ENCODE measurements at regions not wholly inside any gene's neighbourhood (a gene's known extent, or its start where the extent isn't known, plus 50 kb on each side); places are given as distances from the start of the nearest gene placed in this dataset.

GRCh38 chr2:8433390-8433789 lies 248.5 kb upstream of the ID2 start:
- TF ChIP-seq POLR2A (IDR thresholded peaks at IDR 0.05; ENCODE audit: low read depth, low read length) (no peak), POLR2AphosphoS5 (IDR thresholded peaks at IDR 0.05; ENCODE audit: low read depth, low read length) (no peak)

Measured in GM12891 (cell line).